GM19035 (cell line): ENCODE measurements at regions not wholly inside any gene's neighbourhood (a gene's known extent, or its start where the extent isn't known, plus 50 kb on each side); places are given as distances from the start of the nearest gene placed in this dataset.
"Not testable (repeated sequence)": the region's sequence is repeated elsewhere in the genome, so short reads cannot be mapped to it uniquely, and the experiment has no call there.

Experiments
- ATAC-seq: cut with Tn5 transposase; IDR thresholded peaks from one replicate; pipeline ENCODE4 v1.9.1; 2021; ENCODE audit not compliant: unreplicated experiment

DNA sequence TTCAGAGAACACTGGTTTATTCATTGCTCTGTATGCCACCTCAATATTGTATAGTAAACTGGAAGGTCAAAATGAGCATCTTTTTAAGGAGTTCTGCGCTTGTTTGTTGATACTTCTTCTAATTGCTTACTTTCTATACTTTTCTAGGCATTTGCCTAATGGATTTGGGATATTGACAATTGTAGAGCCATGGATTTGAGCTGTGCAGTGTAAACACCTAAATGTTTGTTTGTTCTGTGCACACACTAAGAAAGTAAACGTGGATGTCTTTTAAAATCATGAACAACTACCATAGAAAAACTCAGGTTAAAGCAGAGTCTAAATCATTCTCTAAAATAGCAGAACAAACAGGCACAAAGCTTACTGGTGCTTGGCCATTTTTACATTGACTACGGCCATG lies 436.6 kb upstream of the GBE1 start:
- no peak for ATAC-seq

DNA sequence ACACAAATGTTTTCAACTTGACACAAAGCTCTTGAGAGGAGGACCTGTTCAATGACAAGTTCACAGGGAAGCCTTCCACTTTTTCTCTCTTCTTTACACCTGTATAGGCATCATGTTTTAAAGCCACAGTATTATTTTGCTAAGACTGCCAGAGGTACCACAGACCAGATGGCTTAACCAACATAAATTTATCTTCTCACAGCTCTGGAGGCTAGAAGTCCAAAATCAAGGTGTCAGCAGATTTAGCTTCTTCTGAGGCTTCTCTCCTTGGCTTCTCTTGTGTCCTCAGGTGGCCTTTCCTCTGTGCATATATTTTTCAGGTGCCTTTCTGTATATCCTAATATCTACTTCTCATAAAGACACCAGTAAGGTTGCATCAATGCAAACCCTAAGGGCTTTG lies 435.2 kb upstream of the GBE1 start:
- no peak for ATAC-seq

DNA sequence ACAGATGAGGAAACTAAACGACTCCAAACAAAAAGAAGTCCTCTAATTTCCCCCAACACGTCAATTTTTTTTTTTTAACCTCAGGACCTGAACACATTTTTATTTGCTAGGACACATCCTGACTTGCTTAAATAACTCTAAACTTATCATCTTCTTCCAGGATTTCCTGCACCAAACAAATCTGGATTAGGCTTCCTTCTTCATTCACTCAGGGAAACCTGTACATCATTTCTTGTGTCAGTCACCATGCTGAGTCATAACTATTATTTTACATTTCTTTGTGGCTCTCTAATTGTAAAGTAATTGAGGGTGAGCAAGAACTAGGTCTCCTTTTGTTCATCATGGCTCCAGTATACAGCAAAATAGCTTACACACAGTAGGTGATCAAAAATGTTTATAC lies 433.4 kb upstream of the GBE1 start:
- ATAC-seq = no peak

DNA sequence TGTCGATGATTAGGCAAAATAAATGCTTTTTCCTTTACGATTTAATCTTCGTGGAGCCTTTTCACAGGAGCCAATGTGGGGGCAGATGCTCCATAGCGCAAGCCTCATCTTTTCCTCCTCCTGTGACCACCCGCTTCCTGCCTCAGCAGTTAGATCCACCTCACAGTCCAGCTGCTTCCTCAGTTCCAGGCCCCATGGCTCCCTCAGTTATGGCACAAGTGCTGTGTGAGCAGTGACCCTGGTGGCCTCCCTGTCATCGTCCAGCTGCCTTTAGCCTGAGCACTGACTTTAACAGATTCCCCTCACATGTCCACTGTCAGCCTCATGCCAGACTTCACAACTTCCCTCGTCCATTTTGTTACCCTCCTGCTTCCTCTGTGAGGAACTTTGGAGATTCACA lies 424.6 kb upstream of the GBE1 start:
- ATAC-seq = no peak

DNA sequence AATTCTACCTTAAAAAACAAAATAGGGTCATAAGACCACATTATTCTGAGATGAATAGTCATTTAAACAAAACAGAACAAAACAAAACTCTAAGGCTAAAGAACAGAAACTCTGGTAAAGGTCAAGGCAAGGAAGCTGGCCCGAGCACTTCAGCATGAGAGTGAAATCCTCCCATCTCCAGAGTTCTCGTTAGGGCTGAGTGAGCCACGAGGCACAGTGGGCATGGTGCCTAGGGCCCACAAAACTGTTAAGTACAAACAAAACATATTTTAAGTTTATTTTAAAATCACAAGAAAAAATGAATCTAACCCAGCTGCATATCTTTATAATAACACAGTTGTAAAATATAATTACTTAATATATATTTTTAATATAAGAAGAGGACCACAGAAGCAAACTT lies 417.8 kb upstream of the GBE1 start:
- ATAC-seq = no peak

DNA sequence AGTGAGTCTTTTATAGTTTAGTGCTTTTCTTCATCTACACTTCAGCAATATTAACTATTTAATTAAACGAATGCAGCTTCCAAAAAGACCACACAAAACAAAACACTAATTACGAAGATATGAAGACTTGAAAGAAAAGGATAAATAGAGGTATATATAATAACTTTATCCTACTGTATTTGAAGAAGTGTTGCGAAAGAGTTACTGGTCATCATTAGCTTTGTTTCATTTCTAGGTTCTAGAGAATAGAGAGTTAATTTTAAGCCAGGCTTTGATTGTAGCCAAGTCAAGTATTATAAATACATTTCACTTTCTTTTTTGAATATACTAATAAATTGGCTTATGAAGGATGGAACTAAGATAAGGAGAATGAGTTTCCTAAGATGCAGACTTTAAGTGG lies 416.8 kb upstream of the GBE1 start:
- ATAC-seq = no peak

DNA sequence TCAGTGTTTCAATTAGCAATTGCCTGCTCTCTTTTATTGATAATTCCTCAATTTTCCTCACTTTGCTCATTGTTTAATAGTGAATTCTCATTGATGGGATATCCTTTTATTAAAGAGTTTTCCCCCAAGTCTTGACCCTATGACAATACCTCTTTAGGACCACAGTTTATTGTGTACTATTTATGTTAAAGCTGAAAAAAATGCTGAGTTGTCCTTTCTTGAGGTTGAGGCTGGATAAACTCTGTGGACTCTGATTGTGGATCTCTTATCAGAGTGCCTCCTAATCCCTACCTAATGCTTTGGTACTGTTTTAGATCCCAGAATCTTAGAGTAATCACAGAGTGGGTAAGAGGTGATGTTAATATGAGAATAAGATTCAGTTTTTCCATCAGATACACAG lies 416.3 kb upstream of the GBE1 start:
- no peak for ATAC-seq

DNA sequence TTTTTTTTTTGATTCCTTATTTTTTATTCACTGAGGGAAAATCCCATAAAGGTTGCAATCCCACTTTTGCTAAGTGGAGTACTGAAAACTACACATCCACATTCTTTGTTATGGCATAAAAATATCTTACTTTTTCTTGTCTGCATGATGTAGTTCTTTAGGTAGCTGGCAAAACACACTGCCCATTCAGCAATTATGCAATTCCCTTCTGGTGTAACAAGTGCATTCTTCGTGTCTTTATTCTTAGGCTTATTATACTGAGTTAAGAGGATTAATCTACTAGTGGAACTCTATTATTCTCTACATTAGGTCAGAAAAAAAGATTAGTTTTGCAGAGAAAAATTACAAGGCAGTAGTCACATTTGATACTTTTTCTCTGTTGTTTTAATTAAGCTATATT lies 403.8 kb upstream of the GBE1 start:
- ATAC-seq = no peak

DNA sequence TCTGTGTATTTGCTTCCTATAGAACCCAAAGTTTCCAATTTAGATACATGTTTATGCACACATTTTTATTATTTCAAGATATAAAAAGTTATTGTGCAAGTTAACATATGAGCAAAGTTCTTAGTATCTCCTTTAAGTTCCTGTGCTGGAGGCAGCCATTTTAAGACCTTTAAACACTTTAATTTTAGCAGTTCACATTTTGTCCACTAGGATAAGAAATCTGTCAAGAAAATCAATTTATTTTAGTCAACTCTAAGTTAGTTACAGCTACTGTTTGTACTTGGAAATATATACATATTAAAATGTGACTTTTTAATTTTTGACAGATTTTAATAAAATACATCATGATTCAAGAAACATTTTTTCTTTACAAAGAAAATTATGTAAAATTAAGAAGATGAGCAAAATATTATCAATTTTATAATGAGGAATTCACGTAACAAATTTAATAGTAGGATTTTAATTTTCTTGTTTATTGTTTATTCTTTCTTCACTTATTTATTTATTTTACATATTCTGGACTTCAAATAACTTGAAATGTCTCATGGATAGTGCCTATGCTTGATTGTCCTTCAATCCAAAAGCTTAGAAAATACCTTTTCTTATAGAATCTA lies 402.6 kb upstream of the GBE1 start:
- no peak for ATAC-seq

DNA sequence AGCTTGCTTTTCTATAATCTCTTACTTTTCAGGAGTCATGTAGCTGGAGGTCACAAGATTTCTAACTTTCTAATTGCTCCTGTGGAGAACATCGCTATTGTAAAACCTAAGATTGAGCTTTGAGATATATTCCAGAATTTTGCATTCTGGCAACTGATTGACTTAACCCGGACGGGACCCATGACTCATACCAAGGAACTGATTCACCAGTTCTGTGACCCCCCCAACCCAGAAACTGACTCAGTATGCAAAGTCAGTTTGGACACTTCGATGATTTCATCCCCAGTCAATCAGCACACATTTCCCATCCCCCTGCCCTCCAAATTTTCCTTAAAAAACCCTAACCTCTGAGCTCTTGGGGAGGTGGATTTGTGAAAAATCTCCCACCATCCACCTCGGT lies 396.5 kb upstream of the GBE1 start:
- no peak for ATAC-seq

DNA sequence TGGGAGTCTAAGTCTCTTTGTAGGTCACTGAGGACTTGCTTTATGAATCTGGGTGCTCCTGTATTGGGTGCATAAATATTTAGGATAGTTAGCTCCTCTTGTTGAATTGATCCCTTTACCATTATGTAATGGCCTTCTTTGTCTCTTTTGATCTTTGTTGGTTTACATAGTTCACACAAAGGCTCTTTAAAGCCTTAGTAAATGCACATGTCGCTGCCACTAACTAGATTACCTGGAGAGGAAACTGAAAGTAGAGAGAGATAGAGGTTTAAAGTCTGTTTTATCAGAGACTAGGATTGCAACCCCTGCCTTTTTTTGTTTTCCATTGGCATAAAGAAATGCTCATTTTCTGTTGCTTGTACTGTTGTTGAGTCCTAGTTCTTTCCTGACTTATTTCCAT lies 392.4 kb upstream of the GBE1 start:
- ATAC-seq = not testable (repeated sequence)

DNA sequence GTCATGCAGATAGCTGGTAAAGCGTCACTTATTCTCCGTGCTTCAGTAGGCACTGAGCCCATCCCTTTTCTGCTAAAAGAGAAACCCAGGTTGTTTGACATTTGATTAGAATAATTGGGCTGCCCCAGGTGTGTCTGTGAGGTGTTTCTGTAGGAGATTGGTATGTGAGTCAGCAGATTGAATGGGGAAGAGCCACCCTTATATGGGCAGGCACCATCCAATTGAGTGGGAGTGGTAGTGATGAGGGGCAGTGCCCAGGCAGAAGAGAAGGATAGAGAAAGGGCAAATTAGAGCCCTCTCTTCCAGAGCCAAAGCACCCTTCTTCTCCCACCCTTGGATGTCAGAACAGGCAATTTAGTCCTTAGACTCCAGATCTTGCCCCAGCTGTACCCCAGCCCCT lies 384.3 kb upstream of the GBE1 start:
- no peak for ATAC-seq

DNA sequence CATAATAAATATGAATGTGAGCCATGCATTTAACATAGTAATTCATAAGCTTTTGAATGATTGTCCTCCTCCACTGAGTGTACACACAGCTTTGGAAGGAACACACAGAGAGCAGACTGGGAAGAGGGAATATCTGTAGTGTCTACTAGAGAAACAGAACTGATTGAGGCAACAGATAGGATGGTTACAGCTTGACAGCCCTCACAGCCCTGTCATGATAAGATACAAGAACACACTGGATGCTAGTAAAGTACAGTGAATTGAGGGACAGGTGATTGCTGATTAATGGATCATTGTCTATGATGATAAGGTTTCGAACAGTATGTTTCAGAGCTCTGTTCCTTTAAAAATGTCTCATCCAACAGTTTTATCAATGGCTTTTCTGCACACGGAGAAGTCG lies 383.4 kb upstream of the GBE1 start:
- ATAC-seq = no peak

DNA sequence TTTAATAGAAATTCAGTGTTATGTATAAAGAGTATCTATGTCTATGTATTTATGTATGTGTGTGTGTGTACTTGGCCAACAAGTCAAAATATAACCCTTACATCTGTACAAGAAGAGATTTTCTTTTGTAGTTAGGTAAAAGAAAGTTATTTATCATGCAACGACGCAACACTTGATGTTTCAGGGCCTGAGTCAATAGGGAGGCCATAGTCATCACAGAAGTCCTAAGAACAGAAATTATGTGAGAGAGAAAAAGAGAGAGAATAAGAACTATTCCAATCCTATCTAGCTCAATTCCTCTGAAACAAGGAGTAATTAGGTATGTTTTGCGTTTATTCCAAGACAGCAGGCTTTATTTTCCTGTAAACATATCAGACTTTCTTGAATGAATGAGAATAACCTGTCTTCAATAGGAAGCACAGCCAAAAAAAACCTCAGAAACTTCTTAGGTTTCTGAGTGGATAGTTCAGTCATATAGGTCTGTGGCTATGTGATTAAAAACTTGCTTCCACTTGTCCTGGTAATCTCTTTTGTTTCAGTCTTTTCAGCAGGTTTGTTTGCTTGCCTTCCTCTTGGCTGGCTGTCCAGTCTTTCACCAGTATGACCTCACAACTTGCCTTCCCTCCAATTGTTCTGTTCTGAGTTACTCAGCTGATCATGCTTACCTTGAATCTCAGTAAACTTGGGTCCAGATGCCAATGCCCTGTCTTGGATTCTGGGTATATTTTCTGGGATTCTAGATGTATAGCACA lies 382.4 kb upstream of the GBE1 start:
- no peak for ATAC-seq

DNA sequence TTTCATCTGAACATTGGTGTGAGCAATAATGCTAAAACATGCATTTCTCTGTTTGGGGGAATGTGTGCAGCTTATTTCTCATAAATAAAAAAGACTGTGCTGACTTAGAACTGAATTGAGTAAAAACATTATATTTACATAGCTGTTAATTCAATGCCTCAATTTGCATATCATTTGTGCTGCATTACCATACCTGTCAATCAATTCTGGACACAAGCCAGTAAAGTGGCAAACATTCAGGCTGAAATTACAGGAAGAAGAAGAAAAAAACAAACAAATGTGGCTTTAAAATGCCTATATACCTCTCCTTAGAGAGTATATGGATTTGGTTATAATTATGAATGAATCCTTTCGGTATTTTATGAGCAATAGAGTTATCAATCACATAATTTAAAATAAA lies 380.1 kb upstream of the GBE1 start:
- ATAC-seq = no peak

DNA sequence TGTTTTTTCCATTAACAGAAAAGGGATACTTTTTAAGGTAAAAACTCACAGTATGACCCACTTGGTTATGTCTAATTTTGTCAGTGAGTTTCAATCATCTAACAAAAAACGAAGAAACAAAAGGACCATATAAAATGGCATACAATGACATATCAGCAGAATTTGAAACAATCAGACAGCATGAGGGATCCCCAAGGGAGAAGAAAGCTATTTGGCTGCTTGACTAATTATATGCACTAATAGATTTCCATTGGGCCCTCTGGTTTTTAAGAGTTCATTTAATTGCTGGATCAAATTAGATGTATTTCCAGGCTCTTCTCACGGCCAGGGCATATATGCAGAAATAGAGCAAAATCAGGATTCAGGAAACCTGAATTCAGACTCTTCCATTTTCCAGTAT lies 376.4 kb upstream of the GBE1 start:
- no peak for ATAC-seq

DNA sequence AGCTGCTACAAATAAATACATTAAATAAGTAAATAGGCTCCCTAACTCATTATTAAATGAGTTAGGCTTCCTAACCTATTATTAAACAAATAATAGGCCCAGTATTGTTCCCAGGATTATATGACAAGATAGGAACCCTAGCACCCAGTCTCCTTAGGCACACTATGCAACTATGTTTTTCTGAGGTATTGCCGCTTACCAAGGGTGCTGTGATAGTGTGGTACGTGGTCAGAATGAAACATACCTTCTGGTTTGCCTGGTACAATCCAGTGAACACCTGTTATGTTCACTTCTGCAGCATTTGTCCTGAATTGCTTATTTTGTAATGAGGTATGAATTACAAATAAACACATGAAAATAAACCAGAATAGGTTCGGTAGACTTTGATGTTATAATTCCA lies 375.6 kb upstream of the GBE1 start:
- no peak for ATAC-seq

DNA sequence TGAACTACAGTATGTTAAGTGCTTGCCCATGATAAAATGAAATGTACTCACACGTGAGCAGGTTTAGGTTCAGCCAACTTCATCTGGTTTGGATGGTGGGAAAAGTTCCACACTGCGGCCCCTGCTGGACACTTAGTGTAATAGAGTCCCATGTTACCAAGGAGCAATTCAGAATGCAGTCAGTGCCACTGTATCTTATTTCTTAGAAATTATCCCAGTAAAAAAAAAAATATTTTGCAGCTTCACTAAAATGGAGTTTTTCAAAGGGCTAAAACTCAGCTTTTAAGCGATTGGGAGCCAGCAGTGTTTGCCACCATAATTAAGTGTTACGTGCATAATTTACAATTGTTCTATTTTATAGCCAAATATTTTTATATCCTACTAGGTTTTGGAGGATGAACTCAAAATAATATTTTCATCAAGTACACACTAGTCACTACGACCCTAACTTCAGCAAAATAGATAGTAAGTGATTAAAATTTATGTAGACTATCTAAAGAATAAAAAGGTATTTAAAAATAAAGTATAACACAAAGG lies 371.7 kb upstream of the GBE1 start:
- ATAC-seq = peak; percentile 86

DNA sequence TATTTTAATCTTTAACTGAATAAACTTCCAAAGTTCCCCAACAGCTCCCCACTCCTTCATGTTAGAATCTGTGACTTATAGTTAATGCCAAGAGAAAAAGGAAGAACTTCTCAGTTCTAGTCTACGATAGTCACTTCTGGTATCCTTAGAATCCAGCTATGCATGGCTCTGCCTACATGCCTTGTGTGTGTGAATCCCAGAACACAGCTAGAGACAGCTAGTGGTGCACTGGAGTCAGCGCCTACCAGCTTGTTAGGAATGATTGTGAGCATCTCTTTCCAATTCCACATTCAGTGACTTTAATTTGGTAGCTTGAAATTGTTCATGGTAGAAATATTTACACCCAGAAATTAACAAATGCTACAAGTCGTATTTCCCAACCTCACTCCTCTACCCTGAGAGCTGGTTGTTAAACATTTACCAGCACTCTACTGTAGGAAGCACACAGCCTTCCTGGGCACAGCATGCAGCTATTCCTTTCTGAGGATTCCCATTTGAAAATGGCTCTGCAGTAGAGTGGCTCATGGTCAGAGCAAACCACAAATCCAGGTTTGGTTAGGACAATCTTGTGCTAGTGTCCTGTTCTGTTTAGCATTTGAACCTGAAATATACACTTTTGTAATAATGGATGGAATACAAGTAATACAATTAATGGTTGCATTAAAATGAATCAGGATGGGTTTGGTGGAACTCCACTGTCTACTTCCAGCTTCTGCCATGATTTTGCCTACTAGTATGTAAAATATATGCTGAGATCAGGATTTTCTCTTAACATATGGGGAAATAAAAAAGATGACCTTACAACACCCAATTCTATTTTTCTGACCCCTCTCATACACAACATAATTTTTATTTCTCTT lies 371.0 kb upstream of the GBE1 start:
- no peak for ATAC-seq

DNA sequence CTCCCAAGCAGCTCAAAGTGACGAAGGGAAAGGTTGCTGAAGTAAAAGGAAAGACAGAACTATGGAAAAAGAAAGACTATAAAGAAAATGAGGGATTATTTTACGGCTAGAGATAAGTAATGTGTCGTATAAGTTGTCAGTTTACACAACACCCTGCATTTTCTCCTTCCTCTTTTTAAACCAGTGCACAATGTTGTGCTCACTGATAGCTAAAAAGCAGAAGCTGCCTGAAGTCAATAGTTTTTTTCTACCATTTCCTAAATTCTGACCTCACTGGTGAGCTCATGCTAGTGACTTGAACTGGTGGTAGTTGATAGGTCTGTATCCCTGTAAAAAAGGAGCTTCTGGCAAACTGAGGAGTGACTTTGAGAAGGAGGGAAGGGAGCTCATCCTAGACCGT lies 368.6 kb upstream of the GBE1 start:
- ATAC-seq = no peak

DNA sequence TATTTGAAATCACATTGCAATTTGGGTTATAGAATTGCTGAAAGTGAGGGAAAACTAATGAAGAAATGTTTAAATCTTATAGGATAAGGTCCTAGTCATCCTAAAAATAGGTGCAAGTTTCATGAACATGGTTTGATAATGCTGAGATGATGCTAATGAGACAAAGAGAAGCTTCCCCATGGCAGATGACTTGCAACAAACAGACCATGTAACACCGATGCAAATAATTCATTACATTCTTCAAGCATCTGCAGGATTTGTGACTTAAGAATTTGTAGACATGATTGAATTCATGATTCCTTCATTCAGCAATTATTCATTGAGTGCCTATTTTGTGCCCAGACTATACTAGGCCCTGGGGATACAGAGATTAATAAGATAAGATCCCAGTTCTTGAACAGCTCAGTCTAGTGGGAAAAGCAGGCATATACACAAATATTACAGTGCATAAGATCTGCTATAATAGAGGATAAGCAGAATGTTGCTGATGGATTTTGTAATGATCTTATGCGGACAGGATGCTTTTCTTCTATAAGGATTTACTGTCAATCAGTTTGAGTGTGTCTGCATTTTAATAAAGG lies 367.9 kb upstream of the GBE1 start:
- no peak for ATAC-seq

DNA sequence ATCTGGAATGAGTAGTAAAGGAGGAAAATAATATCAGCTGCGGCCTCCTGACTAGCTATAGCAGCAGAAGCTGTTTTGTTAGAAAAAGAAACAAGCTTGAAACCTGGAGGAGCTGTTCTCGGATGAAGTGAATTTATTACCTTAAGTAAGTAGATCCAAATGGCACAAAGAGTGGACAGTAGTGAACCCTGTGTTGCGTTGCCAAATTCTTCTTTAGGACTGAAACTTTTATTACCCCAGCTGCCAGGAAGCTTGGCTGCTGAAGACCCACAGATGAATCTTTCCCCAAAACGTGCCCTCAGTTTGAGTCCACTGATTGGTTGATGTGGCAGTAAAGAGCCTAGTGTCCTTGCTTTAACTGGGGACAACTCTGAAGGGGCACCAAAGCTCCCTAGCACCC lies 366.8 kb upstream of the GBE1 start:
- ATAC-seq = no peak
